ENCODE measurements at regions not wholly inside any gene's neighbourhood (a gene's known extent, or its start where the extent isn't known, plus 50 kb on each side); places are given as distances from the start of the nearest gene placed in this dataset.

GRCh38 chr2:193966590-193966989 lies 1690.4 kb upstream of the SLC39A10 start:
- H3K4me1 ChIP-seq = no peaks in the 10 kb centered on the region
- no peak overlapping the region for H3K27ac ChIP-seq
- intact Hi-C loops (cut with DNase I; ENCODE audit: low total_unique reads) = no loop called here
- no peak overlapping the region for H3K4me3 ChIP-seq
- H3K27me3 ChIP-seq = no peaks in the 10 kb centered on the region
- H3K36me3 ChIP-seq = no peaks in the 10 kb centered on the region
- TF ChIP-seq CTCF (IDR thresholded peaks at IDR 0.05) = no peak
- H3K9me3 ChIP-seq = no peaks in the 10 kb centered on the region
- DNase-seq = no peak

- Histone ChIP-seq H3K27ac (no peak overlapping the region), H3K4me3 (no peak overlapping the region), H3K27me3 (no peaks in the 10 kb centered on the region), H3K4me1 (no peaks in the 10 kb centered on the region), H3K9me3 (no peaks in the 10 kb centered on the region), H3K36me3 (no peaks in the 10 kb centered on the region)
- no peak for DNase-seq
- no peak for TF ChIP-seq CTCF (IDR thresholded peaks at IDR 0.05)
- intact Hi-C loops (cut with DNase I; ENCODE audit: low total_unique reads) = no loop called here
Observed at GRCh38 chr2:193965263-193965662, 1691.8 kb upstream of the SLC39A10 start.

- H3K4me3 ChIP-seq = no peak overlapping the region
- no peaks in the 10 kb centered on the region for H3K4me1 ChIP-seq
- no peaks in the 10 kb centered on the region for H3K27me3 ChIP-seq
- TF ChIP-seq CTCF (IDR thresholded peaks at IDR 0.05) = peak in 1 of 2 experiments; percentile 14
- H3K36me3 ChIP-seq = no peaks in the 10 kb centered on the region
- DNase-seq = no peak
- intact Hi-C loops (cut with DNase I; ENCODE audit: low total_unique reads) = no loop called here
- H3K27ac ChIP-seq = no peak overlapping the region
- no peaks in the 10 kb centered on the region for H3K9me3 ChIP-seq
Observed at GRCh38 chr2:193963472-193964119, 1693.4 kb upstream of the SLC39A10 start.

GRCh38 chr2:193946806-193947205 lies 1710.2 kb upstream of the SLC39A10 start:
- Histone ChIP-seq H3K4me1 (peaks cover 0 to 5% (median 0%) of the 10 kb centered on the region in 4 donors), H3K4me3 (no peak overlapping the region), H3K9me3 (no peaks in the 10 kb centered on the region), H3K27ac (no peak overlapping the region), H3K27me3 (no peaks in the 10 kb centered on the region), H3K36me3 (no peaks in the 10 kb centered on the region)
- intact Hi-C loops (cut with DNase I; ENCODE audit: low total_unique reads) = no loop called here
- DNase-seq = no peak
- no peak for TF ChIP-seq CTCF (IDR thresholded peaks at IDR 0.05)

- intact Hi-C loops (cut with DNase I; ENCODE audit: low total_unique reads) = no loop called here
- no peak for DNase-seq
- TF ChIP-seq CTCF (IDR thresholded peaks at IDR 0.05) = no peak
- Histone ChIP-seq H3K27ac (no peak overlapping the region), H3K4me3 (no peak overlapping the region), H3K36me3 (no peaks in the 10 kb centered on the region), H3K4me1 (peaks cover 0 to 5% (median 0%) of the 10 kb centered on the region in 4 donors), H3K9me3 (no peaks in the 10 kb centered on the region), H3K27me3 (no peaks in the 10 kb centered on the region)
Observed at GRCh38 chr2:193943406-193943960, 1713.5 kb upstream of the SLC39A10 start.

Measured in tibial artery (tissue), 4 donors.